HEK293 (cell line): ENCODE measurements at regions not wholly inside any gene's neighbourhood (a gene's known extent, or its start where the extent isn't known, plus 50 kb on each side); places are given as distances from the start of the nearest gene placed in this dataset.

ENCODE experiments used
- CTCF ChIA-PET: fragments of 350-600 bp; formaldehyde crosslinking; extraction: SDS; loops from one replicate; lab custom pipeline; 2021; ENCODE audit warnings: antibody characterized with exemption; lab: Yijun Ruan, JAX
- POLR2A ChIA-PET: fragments of 300-600 bp; formaldehyde crosslinking; extraction: SDS; loops from one replicate; lab custom pipeline; 2020; ENCODE audit warnings: antibody characterized with exemption, inconsistent platforms; lab: Yijun Ruan, JAX
- H3K27ac ChIP-seq: fragments of 200-500 bp; sonication (Bioruptor generic); 2 replicates; pipeline ENCODE4 v1.5.1; 2014; ENCODE audit warnings: low read depth, low read length, control low read depth, inconsistent platforms; ENCODE audit errors: extremely low read depth
- H3K36me3 ChIP-seq, 2 experiments: fragments of 200-500 bp in 1 of 2; sonication (Bioruptor generic) in 1 of 2; 1 replicate in 1 of 2; 2 replicates in 1 of 2; pipeline ENCODE4 v1.5.1; 2014 to 2017; ENCODE audit warnings: inconsistent platforms in 2 of 2, low read length in 2 of 2; ENCODE audit not compliant: control insufficient read depth in 2 of 2, insufficient read depth in 1 of 2
- H3K4me1 ChIP-seq: fragments of 200-500 bp; sonication (Bioruptor generic); 2 replicates; pipeline ENCODE4 v1.5.1; 2014; ENCODE audit warnings: mild to moderate bottlenecking, low read length, inconsistent platforms; ENCODE audit not compliant: control insufficient read depth, insufficient read depth
- H3K4me3 ChIP-seq: 2 replicates; pipeline ENCODE4 v1.5.1; 2011; ENCODE audit warnings: low read depth, mild to moderate bottlenecking, control low read depth, low read length, moderate library complexity
- H3K9me3 ChIP-seq: fragments of 200-500 bp; sonication (Bioruptor generic); 2 replicates; pipeline ENCODE4 v1.5.1; 2014; ENCODE audit warnings: low read depth, low read length, inconsistent platforms; ENCODE audit not compliant: control insufficient read depth, insufficient read depth
- IKZF3 ChIP-seq: fragments of 450-650 bp; IDR thresholded peaks from 2 replicates; pipeline ENCODE4 v1.5.0; 2018; ENCODE audit warnings: missing biosample characterization, mild to moderate bottlenecking, missing genetic modification characterization, moderate library complexity
- PRDM10 ChIP-seq: fragments of 450-650 bp; formaldehyde crosslinking; IDR thresholded peaks from 2 replicates; pipeline ENCODE4 v1.5.1; 2016; ENCODE audit warnings: missing biosample characterization, missing genetic modification characterization
- SP3 ChIP-seq: fragments of 450-650 bp; formaldehyde crosslinking; IDR thresholded peaks from 2 replicates; pipeline ENCODE4 v1.5.1; 2016; ENCODE audit warnings: missing biosample characterization, missing genetic modification characterization
- TSHZ1 ChIP-seq: fragments of 450-650 bp; formaldehyde crosslinking; IDR thresholded peaks from 2 replicates; pipeline ENCODE4 v1.5.1; 2016; ENCODE audit warnings: missing biosample characterization, missing genetic modification characterization, borderline replicate concordance
- ZBTB10 ChIP-seq: fragments of 450-650 bp; formaldehyde crosslinking; IDR thresholded peaks from 2 replicates; pipeline ENCODE4 v1.5.1; 2016; ENCODE audit warnings: missing biosample characterization, missing genetic modification characterization
- ZBTB44 ChIP-seq: fragments of 450-650 bp; IDR thresholded peaks from 2 replicates; pipeline ENCODE4 v1.5.1; 2018; ENCODE audit warnings: missing biosample characterization, mild to moderate bottlenecking, missing genetic modification characterization
- ZBTB6 ChIP-seq: fragments of 450-650 bp; formaldehyde crosslinking; IDR thresholded peaks from 2 replicates; pipeline ENCODE4 v1.5.1; 2017; ENCODE audit warnings: missing biosample characterization, missing genetic modification characterization
- ZBTB8A ChIP-seq: fragments of 450-650 bp; formaldehyde crosslinking; IDR thresholded peaks from 2 replicates; pipeline ENCODE4 v1.5.1; 2016; ENCODE audit warnings: missing biosample characterization, missing genetic modification characterization
- ZNF112 ChIP-seq: fragments of 450-650 bp; formaldehyde crosslinking; IDR thresholded peaks from 2 replicates; pipeline ENCODE4 v1.5.0; 2017; ENCODE audit warnings: missing biosample characterization, missing genetic modification characterization
- ZNF157 ChIP-seq: fragments of 450-650 bp; formaldehyde crosslinking; IDR thresholded peaks from 2 replicates; pipeline ENCODE4 v1.5.1; 2016; ENCODE audit warnings: missing biosample characterization, missing genetic modification characterization
- ZNF169 ChIP-seq: fragments of 450-650 bp; formaldehyde crosslinking; IDR thresholded peaks from 2 replicates; pipeline ENCODE4 v1.5.1; 2016; ENCODE audit warnings: missing biosample characterization, missing genetic modification characterization
- ZNF18 ChIP-seq: fragments of 450-650 bp; formaldehyde crosslinking; IDR thresholded peaks from 2 replicates; pipeline ENCODE4 v1.5.1; 2016; ENCODE audit warnings: missing biosample characterization, missing genetic modification characterization
- ZNF350 ChIP-seq: fragments of 450-650 bp; formaldehyde crosslinking; IDR thresholded peaks from 2 replicates; pipeline ENCODE4 v1.5.0; 2017; ENCODE audit warnings: missing biosample characterization, mild to moderate bottlenecking, missing genetic modification characterization
- ZNF354C ChIP-seq: fragments of 450-650 bp; formaldehyde crosslinking; IDR thresholded peaks from 2 replicates; pipeline ENCODE4 v1.5.1; 2016; ENCODE audit warnings: missing biosample characterization, missing genetic modification characterization, low read depth, borderline replicate concordance
- ZNF423 ChIP-seq: fragments of 450-650 bp; formaldehyde crosslinking; IDR thresholded peaks from 2 replicates; pipeline ENCODE4 v1.5.1; 2016; ENCODE audit warnings: missing biosample characterization, missing genetic modification characterization
- ZNF530 ChIP-seq: fragments of 450-650 bp; formaldehyde crosslinking; IDR thresholded peaks from 2 replicates; pipeline ENCODE4 v1.5.1; 2016; ENCODE audit warnings: low read depth, missing biosample characterization, missing genetic modification characterization
- ZNF571 ChIP-seq: fragments of 450-650 bp; formaldehyde crosslinking; IDR thresholded peaks from 2 replicates; pipeline ENCODE4 v1.5.0; 2017; ENCODE audit warnings: missing biosample characterization, missing genetic modification characterization
- ZNF623 ChIP-seq: fragments of 450-650 bp; formaldehyde crosslinking; IDR thresholded peaks from 2 replicates; pipeline ENCODE4 v1.5.1; 2016; ENCODE audit warnings: missing biosample characterization, missing genetic modification characterization
- ZNF664 ChIP-seq: fragments of 450-650 bp; formaldehyde crosslinking; IDR thresholded peaks from 2 replicates; pipeline ENCODE4 v1.5.1; 2016; ENCODE audit warnings: missing biosample characterization, missing genetic modification characterization
- ZNF785 ChIP-seq: fragments of 450-650 bp; formaldehyde crosslinking; IDR thresholded peaks from 2 replicates; pipeline ENCODE4 v1.5.1; 2016; ENCODE audit warnings: missing biosample characterization, missing genetic modification characterization
- ZSCAN23 ChIP-seq: fragments of 450-650 bp; formaldehyde crosslinking; IDR thresholded peaks from 2 replicates; pipeline ENCODE4 v1.5.1; 2016; ENCODE audit warnings: missing biosample characterization, missing genetic modification characterization

GRCh38 chr18:41752826-41753225 lies 202.2 kb upstream of the PIK3C3 start:
- H3K36me3 ChIP-seq: no peaks in the 10 kb centered on the region
- H3K9me3 ChIP-seq: no peaks in the 10 kb centered on the region
- ChIA-PET CTCF (interaction anchor here (1.5 kb wide), 1 partner anchor 9 kb away, joined by 5 read pairs; no protein-coding TSS in a partner anchor), POLR2A (no interaction called here)
- TF ChIP-seq ZBTB6 (no peak), ZNF112 (tag by site-specific recombination) (no peak), ZNF169 (tag by site-specific recombination) (no peak), ZBTB8A (tag by site-specific recombination) (no peak), ZNF350 (tag by site-specific recombination) (no peak), ZNF423 (tag by site-specific recombination) (no peak)
- H3K4me1 ChIP-seq: no peaks in the 10 kb centered on the region
- H3K27ac ChIP-seq: no peak overlapping the region
- no peak overlapping the region for H3K4me3 ChIP-seq

GRCh38 chr18:41751652-41752051 lies 203.4 kb upstream of the PIK3C3 start:
- H3K27ac ChIP-seq: no peak overlapping the region
- CTCF ChIA-PET: interaction anchor here (1.2 to 1.3 kb wide), 2 partner anchors 149 to 153 kb away, joined by 3 read pairs; no protein-coding TSS in a partner anchor
- H3K36me3 ChIP-seq: no peaks in the 10 kb centered on the region
- no peaks in the 10 kb centered on the region for H3K9me3 ChIP-seq
- no peaks in the 10 kb centered on the region for H3K4me1 ChIP-seq
- H3K4me3 ChIP-seq: no peak overlapping the region
- POLR2A ChIA-PET: no interaction called here
- TF ChIP-seq TSHZ1 (tag by site-specific recombination) (no peak), ZNF623 (no peak), SP3 (no peak), ZSCAN23 (tag by site-specific recombination) (no peak), ZNF18 (tag by site-specific recombination) (no peak), ZNF157 (tag by site-specific recombination) (no peak), ZNF530 (tag by site-specific recombination) (no peak), PRDM10 (tag by site-specific recombination) (no peak), ZBTB44 (tag by site-specific recombination) (no peak), ZNF571 (no peak), IKZF3 (tag by site-specific recombination) (no peak), ZNF169 (tag by site-specific recombination) (no peak), ZNF785 (no peak), ZBTB10 (tag by site-specific recombination) (no peak), ZNF664 (tag by site-specific recombination) (no peak), ZNF354C (tag by site-specific recombination) (no peak)
